ENCODE measurements at regions not wholly inside any gene's neighbourhood (a gene's known extent, or its start where the extent isn't known, plus 50 kb on each side); places are given as distances from the start of the nearest gene placed in this dataset.

DNA sequence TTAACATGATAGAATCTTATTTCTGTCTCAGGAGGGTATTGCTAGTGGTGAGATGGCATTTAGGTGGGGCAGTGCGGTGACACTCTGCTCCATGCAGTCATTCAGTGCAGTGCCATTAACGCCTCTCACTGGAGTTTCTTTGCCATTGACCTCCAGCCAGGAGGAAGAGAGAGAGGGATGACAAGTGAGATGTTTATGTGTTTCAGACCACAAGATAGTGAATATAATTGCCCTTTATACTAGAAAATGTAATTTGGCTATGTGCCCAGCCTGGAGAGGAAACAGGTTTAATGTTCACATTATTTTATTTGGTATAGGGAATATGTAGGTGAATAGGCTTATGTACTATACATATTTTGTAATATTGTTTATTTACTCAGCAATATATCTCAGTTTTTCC lies 84.5 kb downstream of the ZIC1 start:
- H3K27me3 ChIP-seq = no peaks in the 10 kb centered on the region
- TF ChIP-seq POLR2A (IDR thresholded peaks at IDR 0.05) (no peak), POLR2AphosphoS5 (IDR thresholded peaks at IDR 0.05) (no peak), EP300 (IDR thresholded peaks at IDR 0.05) (no peak)
- TF ChIP-seq, protein P1, sequence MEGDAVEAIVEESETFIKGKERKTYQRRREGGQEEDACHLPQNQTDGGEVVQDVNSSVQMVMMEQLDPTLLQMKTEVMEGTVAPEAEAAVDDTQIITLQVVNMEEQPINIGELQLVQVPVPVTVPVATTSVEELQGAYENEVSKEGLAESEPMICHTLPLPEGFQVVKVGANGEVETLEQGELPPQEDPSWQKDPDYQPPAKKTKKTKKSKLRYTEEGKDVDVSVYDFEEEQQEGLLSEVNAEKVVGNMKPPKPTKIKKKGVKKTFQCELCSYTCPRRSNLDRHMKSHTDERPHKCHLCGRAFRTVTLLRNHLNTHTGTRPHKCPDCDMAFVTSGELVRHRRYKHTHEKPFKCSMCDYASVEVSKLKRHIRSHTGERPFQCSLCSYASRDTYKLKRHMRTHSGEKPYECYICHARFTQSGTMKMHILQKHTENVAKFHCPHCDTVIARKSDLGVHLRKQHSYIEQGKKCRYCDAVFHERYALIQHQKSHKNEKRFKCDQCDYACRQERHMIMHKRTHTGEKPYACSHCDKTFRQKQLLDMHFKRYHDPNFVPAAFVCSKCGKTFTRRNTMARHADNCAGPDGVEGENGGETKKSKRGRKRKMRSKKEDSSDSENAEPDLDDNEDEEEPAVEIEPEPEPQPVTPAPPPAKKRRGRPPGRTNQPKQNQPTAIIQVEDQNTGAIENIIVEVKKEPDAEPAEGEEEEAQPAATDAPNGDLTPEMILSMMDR (IDR thresholded peaks at IDR 0.05) = no peak

DNA sequence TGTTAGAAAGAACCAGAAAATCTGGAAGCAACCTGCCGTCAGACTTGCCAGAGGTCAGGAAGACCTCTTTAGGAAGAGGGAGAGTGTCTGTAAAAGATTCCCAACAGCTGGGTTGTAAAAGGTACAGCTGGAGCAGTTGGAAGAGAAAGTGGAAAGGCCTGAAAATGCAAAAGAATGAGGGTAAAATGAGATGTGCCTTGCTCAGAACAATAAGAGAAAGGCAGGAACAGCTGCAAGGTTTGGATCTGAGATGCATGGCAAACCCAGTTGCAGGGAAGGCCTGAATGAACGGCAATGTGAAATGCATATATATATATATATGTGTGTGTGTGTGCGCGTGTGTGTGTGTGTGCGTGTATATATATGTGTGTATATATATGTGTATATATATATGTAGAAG lies 88.1 kb downstream of the ZIC1 start:
- TF ChIP-seq POLR2A (IDR thresholded peaks at IDR 0.05) (no peak), POLR2AphosphoS5 (IDR thresholded peaks at IDR 0.05) (no peak), EP300 (IDR thresholded peaks at IDR 0.05) (no peak)
- TF ChIP-seq, protein P1 (IDR thresholded peaks at IDR 0.05) = no peak
- no peak for ATAC-seq
- H3K36me3 ChIP-seq = no peaks in the 10 kb centered on the region
- H3K4me3 ChIP-seq = no peak overlapping the region
- no peaks in the 10 kb centered on the region for H3K27me3 ChIP-seq
- 59 to 60% methylated on average over 5 of the region's 5 CpGs for WGBS, 2 donors (ENCODE audit: low coverage in 1 of 2)
- no peaks in the 10 kb centered on the region for H3K4me1 ChIP-seq
- H3K9me3 ChIP-seq = no peaks in the 10 kb centered on the region
- H3K27ac ChIP-seq = no peak overlapping the region

More for the DNA sequence above, 84.5 kb downstream of the ZIC1 start:
- H3K9me3 ChIP-seq = no peaks in the 10 kb centered on the region
- no peak overlapping the region for H3K27ac ChIP-seq
- no peaks in the 10 kb centered on the region for H3K4me1 ChIP-seq
- 68% methylated on average over 2 of the region's 2 CpGs; no CpG with 5 or more reads in 1 of the 2 donors for WGBS, 2 donors (ENCODE audit: low coverage in 1 of 2)
- no peak overlapping the region for H3K4me3 ChIP-seq
- no peaks in the 10 kb centered on the region for H3K36me3 ChIP-seq
- ATAC-seq = no peak

DNA sequence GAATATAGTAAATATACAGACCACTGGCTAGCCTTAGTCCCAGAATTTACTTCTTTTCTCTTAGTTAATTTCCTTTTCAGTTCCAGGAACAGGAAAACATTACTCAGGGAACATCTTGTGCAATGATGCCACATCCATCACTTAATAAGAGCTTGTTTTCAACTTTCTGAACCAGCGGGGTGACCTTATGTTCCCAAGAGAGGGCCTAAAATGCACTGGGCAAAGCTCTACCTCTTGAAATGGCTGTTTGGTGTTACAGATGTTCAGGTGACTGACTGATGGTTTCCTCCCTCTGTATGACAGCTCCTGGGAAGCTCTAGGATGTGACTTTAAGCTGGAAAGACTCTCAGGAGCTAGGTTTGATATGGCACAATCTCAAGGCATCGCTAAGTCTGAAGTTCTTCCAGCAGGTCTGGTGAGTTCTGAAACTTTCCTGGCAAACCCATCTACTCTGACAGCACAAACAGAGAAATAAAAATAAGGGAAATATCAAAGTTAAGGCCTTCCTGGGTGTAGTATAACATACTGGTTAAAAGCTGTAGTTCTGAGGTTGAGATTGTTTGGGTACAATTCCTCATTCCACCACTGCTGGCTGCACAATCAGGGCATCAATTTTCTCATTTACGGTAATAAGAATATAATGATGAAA lies 98.6 kb downstream of the ZIC1 start:
- no peaks in the 10 kb centered on the region for H3K27me3 ChIP-seq
- no peaks in the 10 kb centered on the region for H3K9me3 ChIP-seq
- no peak overlapping the region for H3K27ac ChIP-seq
- no peaks in the 10 kb centered on the region for H3K4me1 ChIP-seq
- WGBS, 2 donors (ENCODE audit: low coverage in 1 of 2) = 52 to 88% methylated on average over 1 to 3 of the region's 3 CpGs
- no peak overlapping the region for H3K4me3 ChIP-seq
- peak; percentile 68 for ATAC-seq
- no peaks in the 10 kb centered on the region for H3K36me3 ChIP-seq
- TF ChIP-seq POLR2AphosphoS5 (IDR thresholded peaks at IDR 0.05) (peak; percentile 55), POLR2A (IDR thresholded peaks at IDR 0.05) (no peak)

DNA sequence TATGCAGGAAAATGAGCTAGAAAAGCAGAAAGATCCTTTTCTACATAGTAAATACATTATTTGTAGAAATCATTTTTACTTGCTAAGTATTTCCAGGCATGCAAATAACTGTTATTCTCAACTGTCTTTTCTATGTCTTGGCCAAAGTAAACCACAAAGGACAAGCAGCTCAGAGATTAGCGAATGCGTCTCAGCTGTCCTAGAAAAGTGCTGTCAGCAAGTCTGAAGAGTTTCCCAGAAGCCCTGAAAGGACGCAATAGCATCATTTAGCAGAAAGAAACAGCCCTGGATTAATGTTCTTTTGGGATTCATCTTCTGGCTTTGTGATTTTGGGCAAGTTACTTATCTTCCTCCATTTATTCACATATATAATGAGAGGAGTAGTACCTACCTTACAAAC lies 100.3 kb downstream of the ZIC1 start:
- Histone ChIP-seq H3K36me3 (no peaks in the 10 kb centered on the region), H3K27me3 (no peaks in the 10 kb centered on the region), H3K9me3 (no peaks in the 10 kb centered on the region), H3K27ac (no peak overlapping the region), H3K4me1 (no peaks in the 10 kb centered on the region), H3K4me3 (no peak overlapping the region)
- TF ChIP-seq EP300 (IDR thresholded peaks at IDR 0.05) (no peak), POLR2A (IDR thresholded peaks at IDR 0.05) (no peak), POLR2AphosphoS5 (IDR thresholded peaks at IDR 0.05) (no peak)
- TF ChIP-seq, protein P1 (IDR thresholded peaks at IDR 0.05) = no peak
- ATAC-seq = no peak
- 36 to 67% methylated on average over 2 to 3 of the region's 3 CpGs for WGBS, 2 donors (ENCODE audit: low coverage in 1 of 2)

DNA sequence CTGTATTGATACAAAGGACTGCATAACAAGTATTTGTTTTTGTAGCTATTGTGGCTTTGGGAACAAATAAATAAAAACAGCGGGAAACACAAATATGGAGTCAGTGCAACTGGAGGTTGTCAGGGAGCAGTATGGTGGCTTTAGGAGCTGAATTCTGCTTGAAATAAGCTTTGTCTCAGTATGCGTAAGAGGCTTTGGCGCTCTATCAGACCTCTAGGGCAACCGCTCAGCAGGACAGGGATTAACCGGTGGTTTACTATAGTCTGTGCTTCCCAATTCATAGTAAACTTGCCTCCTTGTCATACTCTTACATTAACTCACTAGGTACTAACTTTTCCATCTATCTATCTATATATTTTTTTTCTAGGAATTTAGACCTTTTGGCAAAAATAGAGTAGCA lies 104.6 kb downstream of the ZIC1 start:
- no peaks in the 10 kb centered on the region for H3K9me3 ChIP-seq
- no peak overlapping the region for H3K27ac ChIP-seq
- WGBS, 2 donors (ENCODE audit: low coverage in 1 of 2) = 65 to 78% methylated on average over 5 of the region's 5 CpGs
- H3K36me3 ChIP-seq = no peaks in the 10 kb centered on the region
- no peaks in the 10 kb centered on the region for H3K27me3 ChIP-seq
- H3K4me1 ChIP-seq = no peaks in the 10 kb centered on the region
- no peak for ATAC-seq
- H3K4me3 ChIP-seq = no peak overlapping the region
- TF ChIP-seq POLR2AphosphoS5 (IDR thresholded peaks at IDR 0.05) (no peak), EP300 (IDR thresholded peaks at IDR 0.05) (no peak), POLR2A (IDR thresholded peaks at IDR 0.05) (no peak)
- TF ChIP-seq, protein P1 (IDR thresholded peaks at IDR 0.05) = no peak

Measured in gastroesophageal sphincter (tissue), 4 donors.